ENCODE measurements at regions not wholly inside any gene's neighbourhood (a gene's known extent, or its start where the extent isn't known, plus 50 kb on each side); places are given as distances from the start of the nearest gene placed in this dataset.

DNA sequence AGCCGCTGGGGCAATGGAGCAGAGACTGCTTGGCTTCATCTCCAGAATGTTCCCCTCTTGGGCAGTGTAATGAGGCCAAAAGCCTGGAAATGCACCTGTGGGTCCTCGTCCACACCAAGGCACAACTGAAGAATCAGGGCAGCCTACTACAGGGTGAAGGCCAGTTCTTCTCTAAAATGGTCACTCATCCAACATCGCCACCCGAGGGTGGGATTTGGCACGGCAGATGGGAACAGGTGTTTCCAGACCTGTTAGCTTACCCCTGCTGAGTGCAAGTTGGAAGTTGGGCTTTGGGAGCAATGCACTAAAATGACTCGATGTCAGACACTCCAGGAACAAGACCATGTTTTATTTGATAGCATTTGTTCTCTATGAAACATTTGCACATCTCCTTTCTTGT is 543.7 kb downstream of the NPHP4 start:
- no peak for DNase-seq

DNA sequence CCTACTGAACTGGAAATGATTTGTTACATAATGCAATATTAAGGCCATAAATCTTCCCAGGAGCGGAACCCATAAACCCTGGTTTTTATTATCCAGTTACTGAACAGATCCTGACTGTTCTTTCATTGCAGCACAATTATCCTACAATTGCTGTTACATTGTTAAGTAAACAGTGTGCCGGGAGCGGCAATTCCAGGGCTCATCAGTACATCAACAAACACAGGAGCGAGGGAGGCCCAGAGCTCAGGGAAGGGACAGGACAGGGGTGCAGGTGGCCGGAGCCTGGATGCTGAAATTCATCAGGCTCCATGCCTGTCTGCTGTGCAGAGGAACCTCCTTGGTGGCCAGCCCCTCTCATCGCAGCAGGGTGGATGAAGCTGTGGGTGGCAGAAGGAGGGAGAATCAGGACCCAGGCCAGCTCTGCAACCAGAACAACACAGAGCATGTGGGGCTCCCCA is 544.7 kb downstream of the NPHP4 start:
- no peak for DNase-seq

DNA sequence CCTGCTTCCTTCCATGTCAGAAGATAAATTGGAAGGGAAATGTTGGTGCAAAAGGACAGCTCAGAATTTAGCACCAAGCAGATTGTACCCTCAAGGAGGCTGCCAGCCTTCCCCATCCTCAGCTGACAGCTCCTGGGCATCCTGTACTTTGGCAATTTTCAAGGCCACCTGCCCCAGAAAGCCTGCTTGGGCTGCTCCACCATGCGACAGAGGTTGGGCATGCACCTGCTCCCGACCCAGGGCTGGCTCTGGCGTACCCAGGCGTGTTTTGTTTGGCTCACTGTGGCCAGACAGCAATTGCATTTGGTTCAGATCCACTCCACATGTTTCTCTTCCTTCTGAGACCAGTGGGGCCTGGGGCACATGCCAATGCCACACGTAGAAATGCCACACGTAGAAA is 547.8 kb downstream of the NPHP4 start:
- no peak for DNase-seq

DNA sequence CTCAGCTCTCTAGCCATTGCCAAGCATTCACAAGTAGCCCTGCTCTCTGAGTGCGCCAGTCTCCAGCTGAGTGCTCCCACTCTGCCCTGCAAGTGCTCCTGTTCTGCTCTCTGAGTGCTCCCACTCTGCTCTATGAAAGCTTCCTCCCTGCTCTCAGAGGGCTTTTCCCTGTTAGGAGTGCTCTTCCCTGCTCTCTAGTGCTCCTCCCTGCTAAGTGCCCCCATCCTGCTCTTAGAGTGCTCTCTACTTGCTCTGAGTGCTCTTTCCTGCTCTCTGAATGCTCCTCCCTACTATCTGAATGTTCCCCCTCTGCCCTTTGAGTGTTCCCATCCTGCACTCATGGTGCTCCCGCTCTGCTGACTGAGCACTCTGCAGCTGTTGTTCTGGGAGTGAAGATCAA is 555.4 kb downstream of the NPHP4 start:
- DNase-seq, result no peak

DNA sequence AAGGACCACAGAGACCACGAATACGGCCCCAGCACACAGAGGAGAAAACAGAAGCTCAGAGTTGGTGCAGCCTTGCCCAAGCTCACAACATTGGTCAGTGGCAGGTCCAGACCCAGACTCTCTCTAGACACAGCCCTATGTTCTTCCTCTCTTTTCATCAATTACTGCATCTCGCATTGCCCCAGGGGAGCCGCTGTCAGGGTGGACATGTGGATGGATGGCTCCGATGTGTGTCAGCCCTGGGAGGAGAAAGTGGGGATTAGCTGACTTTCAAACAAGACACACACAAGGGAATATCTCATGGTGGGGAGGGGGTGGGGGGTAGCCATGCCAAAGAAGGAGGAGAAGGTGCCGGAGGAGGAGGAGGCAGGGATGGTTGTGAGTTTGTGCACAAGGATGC is 556.8 kb downstream of the NPHP4 start:
- no peak for DNase-seq

DNA sequence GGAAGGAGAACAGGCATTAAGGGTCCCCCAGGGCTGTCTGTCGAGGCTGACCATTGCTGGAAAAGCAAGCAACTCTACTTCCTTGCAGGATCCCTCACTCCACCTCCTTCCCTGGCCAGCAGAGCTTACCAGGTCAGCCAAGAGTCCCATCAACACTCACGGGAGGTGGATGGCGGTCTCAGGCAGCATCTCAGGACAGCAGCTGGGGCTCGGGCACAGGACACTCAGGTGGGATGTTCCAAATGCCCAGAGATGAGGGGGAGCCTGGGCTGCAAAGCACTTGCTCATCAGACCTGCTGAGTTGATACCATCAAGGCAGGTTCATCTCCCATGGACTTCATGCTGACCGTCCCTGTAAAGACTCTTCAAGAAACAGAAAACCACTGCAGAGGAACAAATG is 559.8 kb downstream of the NPHP4 start:
- no peak for DNase-seq

DNA sequence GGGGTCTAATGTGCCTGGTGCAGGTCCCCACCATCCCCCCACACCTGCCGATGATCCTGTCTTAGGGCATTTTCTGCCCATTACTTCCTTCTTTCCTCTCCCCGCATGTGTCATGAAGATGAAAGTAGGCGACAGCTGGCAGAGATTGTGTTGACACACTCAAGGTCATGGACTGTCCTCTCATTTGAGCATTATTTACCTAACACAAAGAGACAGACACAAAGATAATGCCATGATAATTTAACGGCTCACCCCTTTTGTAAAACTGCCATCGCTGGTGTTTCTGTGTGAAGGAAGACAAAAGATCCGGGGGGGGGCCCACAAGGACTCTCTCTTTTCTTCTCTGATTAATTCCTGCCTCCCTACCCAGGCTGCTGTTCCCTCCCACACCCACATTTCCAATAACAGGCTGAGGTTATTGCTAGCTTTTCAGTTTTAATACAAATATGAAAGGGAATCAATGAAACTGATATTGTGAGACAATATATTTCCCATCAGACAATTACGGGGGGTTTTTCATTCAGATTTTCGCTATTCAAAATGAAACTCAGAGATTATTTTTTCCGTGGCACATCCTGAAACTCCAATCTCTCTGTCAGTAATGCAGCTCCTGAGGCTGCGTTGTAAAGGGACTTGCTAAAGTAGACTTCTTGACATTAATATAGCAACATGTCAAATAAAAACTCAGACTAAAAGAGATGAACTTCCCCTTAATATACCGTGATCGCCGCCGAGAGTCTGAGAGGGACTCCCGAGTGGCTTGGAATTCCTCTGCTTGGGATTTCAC is 561.1 kb downstream of the NPHP4 start:
- DNase-seq, result no peak

DNA sequence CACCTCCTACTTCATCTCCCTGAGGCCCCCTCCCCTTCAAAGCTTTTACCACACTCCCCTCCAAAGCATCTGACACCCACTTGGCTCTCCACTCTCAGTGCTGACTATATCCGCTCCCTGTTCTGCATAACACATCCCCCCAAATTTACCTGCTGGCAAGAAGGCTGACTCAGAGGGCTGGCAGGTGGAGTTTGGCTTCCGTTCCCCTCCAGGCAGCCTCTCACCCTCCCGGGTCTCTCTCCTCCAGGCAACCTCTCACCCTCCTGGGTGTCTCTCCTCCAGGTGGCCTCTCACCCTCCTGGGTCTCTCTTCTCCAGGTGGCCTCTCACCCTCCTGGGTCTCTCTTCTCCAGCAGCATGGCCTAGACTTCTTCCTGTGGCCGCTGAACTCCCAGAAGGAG is 562.1 kb downstream of the NPHP4 start:
- DNase-seq, result no peak

DNA sequence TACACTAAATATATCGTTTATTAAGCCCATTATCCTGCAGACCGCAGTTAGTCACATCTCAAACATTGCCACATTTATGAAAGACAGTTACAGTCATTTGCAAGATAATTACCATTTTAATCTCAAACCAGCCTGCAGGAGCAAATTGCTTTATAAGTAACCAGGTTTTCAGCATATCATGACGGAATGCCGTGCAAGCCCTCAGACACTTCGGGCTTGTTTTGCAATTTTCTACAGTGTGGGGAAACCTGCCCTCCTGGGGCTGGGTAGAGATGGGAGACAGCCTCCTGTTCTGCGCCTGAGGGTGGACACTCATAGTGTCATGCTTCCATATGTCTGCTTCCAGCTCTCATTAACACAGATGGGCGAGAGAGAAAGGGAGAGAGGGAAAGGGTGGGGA is 563.9 kb downstream of the NPHP4 start:
- DNase-seq, result no peak

DNA sequence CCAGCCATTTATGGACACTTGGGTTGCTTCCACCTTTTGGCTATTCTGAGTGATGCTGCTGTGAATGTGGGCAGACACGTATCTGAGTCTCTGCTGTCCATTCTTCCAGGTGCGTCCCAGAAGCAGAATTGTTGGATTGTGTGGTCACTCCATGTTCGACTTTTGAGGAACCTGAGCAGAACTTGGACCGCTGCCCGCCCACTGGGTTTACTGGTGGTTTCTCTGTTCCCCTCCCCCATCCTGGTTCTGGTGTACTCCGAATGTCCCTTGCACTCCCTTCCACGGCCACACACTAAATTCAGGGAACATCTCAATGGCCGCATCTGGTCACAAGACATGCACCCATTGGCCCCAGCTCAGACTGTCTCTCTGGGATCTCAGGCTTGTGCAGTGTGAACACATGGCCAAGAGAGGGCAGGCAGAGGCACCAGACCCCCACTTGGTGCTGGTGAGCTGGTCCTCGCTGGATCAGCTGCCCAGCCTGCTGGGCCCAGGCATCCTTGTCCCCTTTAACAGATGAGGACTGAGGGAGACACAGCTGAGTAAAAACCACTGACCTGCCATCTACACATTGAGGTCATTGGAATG is 565.1 kb downstream of the NPHP4 start:
- DNase-seq, result no peak

DNA sequence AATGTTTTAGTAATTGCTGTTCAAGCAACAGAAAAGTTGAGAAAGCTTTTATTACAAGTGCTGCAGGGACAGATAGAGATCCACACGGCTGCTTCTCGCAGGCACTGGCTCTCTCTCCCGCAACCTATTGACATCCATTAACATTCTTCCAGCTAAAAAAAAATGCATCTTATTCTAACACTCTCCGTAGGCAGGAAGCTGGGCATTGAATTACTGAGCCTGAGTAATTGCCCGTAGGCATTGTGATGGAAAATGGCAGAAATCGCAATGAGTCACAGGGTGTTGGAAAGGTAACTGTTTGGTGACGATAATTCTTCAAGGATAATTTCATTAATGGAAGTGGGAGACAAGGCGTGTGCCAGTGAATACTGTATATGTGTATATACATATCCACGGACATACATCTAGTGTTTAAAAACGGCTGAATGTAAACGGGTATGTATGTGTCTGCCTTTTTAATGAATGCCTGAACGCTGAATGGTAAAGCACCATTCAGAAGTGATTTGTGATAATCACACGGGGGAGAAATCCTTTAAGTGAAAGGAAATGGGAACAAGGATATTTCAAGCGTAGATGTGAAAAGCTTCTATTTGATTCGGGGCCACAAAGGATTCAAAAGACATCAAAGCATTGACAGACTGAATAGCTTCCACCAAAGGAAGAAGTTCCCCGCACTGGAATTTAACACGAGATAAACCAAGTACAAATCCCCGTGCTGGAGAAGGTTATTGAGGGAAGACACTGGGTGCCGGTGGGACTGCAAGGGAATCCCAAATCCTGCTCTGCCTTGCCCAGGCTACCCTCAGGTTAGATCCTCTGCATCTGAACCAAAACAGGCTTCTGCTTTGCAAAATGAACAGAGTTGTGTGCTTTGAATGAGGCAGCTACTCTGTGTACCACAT is 567.2 kb downstream of the NPHP4 start:
- no peak for DNase-seq

DNA sequence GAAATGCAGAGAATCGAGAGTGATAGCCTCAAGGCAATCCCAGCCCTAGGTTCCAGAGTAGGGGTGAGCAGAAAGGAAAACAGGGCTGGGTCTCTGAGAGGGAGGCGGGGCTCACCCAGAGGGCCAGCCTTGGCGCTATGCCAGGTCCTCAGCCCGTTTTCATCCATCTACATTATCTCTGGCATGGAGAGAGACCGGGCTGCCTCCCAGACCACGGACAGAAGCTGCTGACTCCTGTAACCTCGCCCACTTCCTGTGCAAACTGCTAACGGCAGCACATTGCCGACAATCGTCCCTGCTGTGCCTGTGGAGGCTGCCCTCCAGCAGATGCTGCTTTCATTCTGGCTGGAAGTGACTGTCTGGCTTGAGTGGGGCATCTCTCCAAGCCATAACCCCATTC is 569.1 kb downstream of the NPHP4 start:
- DNase-seq, result no peak

DNA sequence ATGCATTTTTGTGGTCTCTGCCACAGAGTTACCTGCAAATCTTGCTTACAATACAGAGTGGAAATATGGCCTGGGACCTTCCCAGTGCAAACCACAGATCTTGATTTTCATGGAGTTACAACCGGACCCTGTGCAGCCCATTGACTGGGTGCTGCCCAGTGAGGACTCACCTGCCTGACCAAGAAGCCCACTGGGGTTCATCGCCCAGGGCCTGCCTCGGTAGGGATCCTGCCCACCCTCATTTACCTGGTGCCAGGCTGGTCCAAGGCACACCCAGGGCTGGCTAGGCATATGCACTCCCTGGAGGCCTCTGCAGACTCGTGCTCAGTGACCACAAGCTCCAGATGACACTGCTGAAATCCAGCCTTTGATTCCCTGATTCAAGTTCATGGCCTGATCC is 572.7 kb downstream of the NPHP4 start:
- DNase-seq, result no peak

DNA sequence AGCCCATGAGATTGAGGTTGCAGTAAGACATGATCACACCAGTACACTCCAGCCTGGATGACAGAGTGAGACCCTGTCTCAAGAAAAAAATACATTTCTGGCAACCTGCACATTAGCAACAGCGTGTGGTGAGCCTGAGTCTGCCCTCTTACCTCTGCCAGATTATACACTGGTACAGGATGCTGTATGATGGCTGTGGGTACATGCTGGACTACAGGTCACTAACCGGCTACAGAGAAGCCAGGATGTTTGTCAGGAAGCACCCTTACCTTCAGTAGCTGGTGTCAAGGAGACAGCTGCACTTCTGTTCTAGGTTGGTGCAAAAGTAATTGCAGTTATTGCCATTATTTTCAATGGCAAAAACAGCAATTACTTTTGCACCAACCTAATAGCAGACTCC is 575.7 kb downstream of the NPHP4 start:
- no peak for DNase-seq

DNA sequence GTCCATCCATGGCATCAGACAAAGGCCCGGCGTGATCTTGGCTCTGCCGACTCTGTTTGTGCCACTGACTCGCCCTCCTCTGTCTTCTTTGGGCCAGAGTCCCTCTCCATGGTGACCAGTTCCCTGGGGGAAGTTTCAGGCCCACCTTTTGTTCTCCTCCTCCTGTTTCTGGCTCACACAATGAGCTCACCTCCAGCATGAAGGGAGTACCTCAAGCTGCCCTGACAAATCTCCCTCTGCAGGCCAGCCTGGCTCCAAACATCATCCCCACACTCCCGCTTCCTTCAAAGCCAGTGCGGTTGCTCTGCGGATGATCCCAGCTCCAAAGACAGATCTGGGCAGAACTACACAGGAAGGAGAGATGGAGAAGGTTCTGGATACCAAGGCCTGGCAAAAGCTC is 576.6 kb downstream of the NPHP4 start:
- no peak for DNase-seq

DNA sequence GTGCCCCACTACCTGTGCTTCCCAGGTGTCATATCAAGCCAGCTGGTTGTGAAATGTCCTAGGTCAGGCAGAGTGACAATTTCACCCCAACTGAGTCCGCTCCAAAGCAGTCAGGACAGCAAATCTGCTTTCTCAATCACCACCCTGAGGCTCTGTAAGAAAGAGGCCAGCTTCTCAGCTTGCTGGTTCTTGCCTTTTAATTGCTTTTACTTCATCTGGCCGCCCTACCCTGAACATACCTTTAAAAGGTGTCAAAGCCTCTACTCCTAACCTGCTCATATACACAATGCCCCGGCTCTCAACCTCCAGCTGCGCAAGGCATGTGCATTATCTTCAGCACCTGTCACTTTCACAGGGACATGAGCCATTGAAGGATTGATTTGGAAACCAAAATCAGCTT is 581.6 kb downstream of the NPHP4 start:
- no peak for DNase-seq

DNA sequence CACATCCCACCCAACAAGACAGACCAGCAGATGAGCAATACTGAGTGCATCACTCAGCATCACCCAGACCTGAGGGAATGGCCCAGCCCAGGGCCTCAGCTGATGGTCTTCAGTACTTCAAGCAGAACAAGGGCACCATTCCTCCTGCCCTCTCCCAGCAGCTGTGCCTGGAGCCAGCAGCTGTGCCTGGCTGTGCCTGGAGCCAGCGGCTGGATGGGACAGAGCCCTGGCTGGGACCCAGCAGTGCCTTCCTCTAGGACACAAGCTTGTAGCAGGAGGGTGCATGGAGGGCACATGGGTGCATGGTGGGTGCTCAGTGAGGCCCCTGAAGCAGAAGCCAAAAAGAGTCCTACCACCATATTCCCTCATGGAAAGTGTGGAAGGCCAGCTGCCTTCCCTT is 583.8 kb downstream of the NPHP4 start:
- DNase-seq, result no peak

DNA sequence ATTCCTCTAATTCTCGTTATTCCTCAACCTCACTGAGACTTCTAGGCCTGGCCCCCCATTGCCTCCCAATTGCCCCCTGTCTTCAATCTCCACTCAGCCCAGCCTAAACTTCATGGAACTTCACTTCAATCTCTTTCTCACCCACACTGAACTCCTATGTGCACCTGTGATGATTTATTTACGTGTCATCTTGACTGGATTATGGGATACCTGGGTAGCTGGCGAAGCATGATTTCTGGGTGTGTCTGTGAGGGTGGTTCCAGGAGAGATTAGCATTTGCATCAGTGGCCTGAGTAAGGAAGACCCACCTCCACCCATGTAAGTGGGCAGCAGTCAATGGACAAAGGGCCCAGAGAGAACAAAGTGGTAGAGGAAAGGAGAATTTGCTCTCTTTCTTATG is 587.0 kb downstream of the NPHP4 start:
- DNase-seq, result no peak

DNA sequence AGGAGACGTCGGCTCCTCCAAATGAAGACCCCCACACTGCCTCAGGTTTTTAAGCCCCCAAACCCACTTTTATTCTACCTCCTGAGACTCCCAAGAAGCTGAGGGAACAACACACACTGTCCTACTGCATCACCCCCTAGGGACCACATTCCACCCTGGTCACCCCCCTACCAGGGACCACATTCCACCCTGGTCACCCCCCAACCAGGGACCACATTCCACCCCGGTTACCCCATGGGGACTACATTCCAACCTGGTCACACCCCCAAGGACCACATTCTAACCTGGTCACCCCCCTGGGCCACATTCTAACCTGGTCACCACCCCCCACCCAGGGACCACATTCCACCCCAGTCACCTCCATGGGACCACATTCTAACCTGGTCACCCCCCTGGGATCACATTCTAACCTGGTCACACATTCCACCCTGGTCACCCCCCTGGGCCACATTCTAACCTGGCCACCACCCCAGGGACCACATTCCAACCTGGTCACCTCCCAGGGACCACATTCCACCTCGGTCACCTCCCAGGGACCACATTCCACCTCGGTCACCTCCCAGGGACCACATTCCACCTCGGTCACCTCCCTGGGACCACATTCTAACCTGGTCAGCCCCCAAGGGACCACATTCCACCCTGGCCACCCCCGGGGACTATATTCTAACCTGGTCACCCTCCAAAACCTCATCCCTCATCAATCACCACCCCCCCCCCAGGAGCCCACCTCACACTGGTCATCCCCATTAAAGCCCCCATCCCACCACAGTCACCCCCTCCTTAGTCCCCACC is 587.6 kb downstream of the NPHP4 start:
- DNase-seq, result no peak

DNA sequence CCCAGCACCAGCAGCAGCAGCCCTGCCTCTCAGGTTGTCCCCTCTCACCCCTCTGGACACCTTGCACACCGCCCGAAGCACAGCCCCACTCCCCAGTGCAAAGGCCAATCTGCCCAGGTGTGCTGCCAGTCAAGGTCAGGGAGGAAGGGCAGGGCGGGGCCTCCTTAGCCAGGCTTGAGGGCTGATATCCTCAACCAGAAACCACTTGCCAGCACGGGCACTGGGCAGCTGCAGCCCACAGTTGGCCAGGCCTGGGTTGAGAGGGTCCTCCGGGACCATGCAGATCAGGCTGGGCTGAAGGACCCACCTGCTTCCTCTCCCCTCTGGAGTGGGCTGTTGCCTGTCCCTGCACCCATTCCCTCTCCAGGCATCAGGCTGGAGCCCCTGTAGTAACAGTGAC is 588.3 kb downstream of the NPHP4 start:
- DNase-seq, result no peak

DNA sequence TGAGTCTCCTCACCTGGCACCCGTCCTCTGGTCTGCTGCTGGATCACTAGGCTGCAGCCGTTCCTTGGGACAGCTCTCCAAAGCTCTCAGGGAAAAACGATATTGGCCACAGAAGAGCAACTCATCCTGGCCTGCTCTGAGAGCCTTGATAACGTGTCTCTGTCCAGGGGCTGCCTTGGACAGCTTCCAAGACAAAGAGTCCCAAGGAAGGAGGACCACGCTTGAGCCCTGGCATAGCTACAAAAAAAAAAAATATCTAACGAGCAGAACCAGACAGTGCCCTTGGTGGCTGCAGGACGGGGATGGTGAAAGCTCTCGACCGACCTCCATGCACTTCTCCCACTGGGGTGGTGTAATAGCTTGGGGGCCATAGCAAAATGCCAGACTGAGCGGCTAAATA is 589.6 kb downstream of the NPHP4 start:
- DNase-seq, result no peak

DNA sequence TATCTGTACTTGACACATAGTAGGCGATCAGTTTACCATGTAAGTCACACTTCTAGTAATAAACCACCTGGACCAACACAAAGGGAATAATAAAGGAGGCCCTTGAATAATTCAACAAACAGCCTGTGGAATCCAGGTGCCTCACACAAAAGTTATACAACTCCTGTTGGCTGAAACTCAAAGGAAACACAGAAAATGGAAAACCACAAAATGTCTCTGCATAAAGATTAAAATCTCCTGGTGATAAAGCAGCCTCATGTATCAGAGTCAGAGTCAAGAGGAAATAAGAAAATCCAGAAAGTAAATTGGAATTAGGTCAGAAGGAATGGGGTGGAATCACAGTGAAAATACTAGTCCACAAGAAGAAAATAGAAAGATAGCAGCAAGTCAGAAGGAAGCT is 592.5 kb downstream of the NPHP4 start:
- no peak for DNase-seq

DNA sequence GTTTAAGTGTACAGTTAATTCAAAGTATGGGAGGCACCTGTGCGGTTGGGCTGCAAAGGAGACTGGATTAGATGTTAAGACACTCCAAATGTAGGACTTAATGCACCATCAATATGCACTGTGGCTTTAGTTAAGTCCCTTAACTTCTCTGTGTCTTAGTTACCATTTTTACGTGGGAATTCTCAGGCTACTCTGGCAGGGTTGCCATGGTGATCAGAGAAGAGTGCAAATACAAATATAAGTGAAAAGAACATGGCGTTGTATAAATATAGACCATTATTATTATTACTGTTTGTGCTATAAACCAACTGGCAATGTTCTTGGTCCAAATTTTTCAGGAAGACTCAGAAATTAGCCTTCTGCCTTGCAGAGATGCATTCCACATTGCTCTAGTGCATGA is 595.6 kb downstream of the NPHP4 start:
- DNase-seq, result no peak
